SIG-M5 treated with dmso at 0.1 percent for 504 hours (cell line): ENCODE measurements at regions not wholly inside any gene's neighbourhood (a gene's known extent, or its start where the extent isn't known, plus 50 kb on each side); places are given as distances from the start of the nearest gene placed in this dataset.
"Not testable (repeated sequence)": the region's sequence is repeated elsewhere in the genome, so short reads cannot be mapped to it uniquely, and the experiment has no call there.

ENCODE experiments used
- DNase-seq: peaks from one replicate; lab custom pipeline; 2025; ENCODE audit not compliant: unreplicated experiment; lab: John Stamatoyannopoulos, UW

DNA sequence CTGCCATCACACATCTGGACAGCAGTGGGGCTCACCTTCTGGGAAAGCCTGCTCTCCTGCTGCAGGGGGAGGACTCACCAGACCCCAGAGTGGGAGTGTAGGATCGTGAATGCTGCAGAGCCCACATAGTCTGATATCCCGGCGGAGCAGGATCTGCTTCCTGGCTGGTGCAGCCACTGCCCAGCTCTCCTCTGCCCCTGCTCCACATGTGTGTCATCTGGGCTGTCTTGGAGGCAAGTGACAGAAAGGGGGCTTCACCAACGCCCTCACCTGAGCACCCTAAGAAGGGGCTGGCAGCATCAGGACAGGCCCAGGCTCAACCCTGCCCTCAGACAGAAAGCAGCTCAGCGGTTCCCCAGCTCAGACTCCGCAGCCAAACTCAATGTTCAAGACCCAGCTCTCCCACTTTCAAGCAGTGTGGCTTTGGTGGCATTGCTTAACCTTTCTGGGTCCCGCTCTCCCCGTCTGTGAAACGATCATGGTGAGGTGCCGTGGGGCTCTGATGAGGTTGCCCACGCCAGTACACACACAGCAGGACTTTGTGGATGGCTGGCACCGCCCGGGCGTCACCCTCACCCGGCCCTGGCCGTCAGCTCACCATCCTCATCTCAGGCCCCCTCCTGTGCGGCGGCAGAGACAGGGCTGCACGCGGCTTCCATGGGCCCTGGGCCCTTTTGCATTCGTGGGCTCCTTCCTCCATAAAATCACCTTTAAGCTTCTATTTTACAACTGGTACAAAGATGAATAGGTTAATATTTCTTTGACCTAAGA is 91.0 kb upstream of the SFSWAP start:
- DNase-seq: no peak

DNA sequence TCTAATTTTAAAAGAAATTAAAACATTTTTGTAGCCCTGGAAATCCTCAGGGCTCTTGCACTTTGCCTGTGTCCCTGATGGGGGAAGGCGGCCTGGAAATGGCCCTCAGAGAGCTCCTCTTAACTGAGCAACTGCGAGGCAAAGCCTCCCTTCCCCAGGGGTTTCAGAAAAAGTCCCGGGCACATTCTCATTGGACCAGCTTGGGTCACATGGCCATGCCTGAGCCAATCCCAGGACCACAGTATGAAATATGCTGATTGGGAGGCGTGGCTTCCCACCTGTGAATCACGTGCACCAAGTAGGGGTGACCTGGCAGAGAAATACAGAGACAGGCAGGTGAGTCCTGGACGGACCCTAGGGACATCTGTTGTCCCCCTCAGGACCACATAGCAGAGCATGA is 90.4 kb upstream of the SFSWAP start:
- DNase-seq: no peak

DNA sequence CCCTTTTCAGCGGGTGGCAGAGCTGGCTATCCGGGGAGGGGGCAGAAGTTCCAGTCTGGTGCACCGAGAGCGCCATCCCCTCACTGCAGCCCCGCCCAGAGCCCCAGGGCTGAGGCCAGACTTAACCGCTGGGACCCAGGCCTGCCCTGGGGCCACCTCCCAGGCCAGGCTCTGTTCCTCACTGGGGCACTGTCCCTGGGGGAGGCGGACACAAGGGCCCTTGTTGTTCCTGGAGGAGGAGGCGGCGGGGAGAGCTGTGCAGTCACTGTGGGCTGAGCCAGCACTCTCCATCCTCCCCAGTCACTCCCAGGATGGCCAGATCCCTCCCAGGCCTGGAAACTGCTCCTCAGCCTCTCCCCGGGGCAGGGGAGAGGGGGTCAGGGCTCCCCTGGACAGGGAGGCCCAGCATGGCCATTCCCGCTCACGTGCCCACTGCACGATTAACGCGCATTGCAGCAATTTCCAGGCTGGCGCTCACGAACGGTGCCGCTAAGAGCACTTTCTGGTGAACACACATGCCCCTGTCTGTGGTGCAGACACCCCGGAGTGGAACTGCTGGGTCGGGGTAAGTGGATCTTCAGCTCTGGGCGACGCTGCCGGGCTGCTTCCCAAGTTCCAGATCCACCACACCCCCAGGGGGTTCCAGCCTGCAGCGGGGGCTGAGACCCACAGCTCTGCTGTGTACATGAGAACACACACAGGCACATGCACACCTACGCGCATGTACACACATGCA is 89.8 kb upstream of the SFSWAP start:
- no peak for DNase-seq

DNA sequence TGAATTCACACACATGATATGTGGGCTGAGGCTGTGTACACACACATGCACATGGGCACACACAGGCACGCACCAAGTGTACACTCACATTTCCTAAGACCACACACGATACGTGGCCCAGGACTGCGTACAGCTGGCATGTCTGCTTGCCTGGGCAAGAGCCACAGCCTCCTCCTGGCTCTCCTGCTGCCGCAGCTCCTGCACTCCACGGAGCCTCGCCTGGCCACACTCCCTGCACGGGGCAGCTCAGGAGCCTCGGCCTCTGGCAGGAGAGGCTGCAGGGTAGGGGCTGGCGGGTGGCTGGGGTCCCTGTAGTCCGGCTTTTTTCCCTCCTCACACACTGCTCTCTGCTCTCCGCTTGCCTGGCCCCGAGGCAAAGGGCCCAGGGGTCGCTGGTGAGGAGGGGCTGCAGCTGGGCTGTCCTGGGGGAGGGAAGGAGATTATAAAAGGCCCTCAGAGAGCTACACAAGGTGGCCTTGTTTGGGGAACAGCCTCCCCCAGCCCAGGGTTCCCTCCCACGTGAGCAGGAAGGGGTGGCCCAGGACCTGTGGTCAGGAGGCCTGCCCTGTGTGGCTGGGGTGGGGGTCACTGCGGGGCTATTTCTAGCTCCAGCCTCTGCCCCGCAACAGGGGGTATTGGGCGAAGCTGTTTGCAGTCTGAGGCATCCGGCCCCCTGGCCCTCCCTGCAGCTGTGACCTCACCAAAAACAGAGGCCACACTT is 89.0 kb upstream of the SFSWAP start:
- no peak for DNase-seq

DNA sequence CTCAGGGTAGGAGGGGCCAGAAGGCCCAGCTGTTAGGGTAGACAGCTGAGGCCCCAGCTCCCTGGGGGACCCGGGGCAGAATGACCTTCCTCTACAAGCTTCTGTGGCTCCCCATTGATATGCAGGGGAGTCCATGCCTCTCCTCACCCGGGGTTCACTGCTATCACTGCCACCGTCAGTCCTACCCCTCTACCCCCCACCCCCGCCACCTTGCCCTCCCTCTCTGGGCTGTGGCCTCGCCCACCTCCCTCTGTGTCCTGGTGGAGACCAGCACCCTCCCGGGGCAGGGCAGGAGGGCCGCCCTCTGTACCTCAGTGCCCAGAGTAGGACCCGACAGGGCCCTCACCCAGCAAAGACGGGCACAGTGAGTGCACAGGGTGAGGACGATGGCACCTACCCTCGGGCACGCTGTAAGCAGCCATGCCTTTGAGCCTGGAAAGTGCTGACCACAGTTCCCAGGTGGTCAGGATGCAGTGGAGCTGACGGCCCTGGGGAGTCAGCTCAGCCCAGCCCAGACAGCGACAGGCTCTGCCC is 88.4 kb upstream of the SFSWAP start:
- no peak for DNase-seq

DNA sequence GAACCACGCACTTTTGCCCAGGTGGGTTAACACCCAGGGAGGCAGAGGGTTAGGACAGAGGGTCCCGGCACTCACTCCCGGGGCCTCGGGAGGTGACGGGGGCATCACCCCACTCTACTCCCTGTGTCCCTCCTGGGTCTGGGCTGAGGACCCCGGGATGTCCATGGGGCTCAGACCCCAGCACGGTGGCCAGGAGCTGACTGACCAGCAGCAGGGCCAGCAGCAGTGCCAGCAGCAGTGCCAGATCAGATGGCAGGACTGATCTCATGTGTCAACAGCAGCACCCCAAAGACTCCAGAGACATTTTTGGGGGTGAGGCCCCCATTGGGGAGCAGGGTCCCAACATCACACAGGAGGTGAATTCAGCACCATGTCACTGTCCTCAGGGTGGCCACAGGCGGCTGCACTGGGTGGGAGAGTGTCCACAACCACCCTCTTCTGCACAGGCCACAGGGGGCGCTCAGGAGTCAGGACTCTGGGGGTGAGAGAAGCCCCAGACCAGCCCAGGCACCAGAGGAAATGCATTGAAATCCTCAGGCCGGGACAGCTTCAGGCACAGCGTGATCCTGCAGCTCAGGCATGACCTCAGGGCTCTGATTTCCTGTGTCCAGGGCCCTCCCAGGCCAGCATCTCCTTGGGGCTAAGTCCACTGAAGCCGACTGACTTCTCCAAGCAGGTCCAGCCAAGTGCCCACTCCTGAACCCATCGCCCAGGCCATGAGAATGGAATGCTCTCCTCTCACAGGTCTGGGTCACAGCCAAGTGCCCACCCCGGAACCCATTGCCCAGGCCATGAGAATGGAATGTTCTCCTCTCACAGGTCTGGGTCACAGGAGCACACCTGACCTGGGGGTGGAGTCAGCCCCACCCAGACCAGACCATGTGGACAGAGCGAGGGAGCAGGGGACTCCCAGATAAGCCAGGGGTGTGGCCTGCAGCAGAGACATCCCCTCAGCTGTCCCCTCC is 87.2 kb upstream of the SFSWAP start:
- DNase-seq: not testable (repeated sequence)

DNA sequence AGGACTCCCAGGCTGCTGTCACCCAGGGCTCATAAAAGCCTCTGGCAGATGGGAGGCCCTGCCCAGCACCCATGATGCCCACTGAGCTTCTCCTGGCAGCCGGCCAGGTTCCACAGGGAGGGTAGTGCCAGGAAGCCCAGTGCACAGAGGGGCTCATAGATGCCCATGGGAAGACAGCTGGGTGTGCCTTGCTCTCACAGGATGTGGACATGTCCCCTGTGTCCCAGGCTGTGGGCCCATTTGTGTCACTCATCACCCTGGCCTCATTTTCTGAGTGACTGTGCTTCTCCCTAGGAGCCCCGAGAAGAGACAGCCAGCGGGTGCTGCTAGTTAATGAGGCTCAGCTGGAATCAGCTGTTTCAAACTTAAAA is 86.5 kb upstream of the SFSWAP start:
- DNase-seq: not testable (repeated sequence)

DNA sequence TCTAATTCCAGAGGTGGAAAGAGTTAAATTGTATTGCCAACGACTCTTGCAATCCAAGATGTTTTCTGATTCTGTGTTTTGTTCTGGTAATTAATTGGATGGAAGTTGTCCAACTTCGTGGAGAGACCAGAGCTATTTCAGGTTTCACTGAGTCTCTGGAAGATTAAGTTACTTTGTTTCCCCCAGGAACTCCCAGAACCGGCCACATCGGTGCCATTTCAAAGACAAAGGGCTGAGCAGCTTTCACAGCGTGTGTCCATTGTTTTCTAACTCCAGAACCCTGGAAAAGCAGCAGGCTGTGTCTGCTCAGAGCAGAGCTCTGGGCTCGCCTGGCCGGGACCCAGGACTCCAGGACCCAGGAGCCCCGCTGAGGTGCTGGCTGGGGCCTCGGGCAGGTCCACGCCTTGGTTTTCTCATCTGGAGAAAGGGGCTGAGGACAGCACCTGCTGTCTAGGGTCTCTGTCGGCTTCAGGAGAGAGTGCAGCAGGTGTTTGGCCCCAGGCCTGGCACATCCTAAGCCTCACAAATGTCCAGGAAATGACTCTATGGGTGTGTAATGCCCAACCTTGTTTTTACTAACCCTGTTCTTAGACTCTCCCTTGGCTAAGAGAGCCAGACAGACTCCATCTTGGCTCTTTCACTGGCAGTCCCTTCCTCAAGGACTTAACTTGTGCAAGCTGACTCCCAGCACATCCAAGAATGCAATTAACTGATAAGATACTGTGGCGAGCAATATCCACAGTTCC is 86.0 kb upstream of the SFSWAP start:
- DNase-seq: not testable (repeated sequence)

DNA sequence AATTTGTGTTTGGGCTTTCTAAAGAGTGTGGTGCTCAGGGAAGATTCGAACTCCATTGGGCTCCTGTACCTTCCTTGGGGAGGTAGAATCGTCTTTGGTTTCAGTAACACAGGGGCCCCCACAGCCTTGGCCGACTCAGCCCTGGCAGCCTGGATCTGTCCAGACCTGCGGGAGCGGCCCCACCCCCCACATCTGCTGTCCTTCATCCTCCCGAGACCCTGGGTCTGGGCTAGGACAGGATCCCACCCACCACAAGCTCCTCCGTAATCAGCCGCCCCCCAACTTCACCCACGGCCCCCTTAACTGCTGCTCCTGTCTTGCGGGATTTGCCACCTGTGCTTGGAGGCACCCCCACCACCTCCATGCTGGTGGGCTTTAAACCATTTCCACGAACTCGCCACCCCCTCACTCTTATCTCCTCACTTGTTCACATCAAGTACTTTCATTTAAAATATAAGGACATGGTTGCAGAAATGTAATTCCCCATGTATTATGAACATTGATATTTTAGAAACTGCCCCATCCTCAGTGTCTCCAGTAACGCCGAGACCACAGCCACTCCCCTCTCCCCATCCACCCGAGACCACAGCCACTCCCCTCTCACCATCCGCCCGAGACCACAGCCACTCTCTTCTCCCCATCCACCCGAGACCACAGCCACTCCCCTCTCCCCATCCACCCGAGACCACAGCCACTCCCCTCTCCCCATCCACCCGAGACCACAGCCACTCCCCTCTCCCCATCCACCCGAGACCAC is 84.7 kb upstream of the SFSWAP start:
- DNase-seq: not testable (repeated sequence)

DNA sequence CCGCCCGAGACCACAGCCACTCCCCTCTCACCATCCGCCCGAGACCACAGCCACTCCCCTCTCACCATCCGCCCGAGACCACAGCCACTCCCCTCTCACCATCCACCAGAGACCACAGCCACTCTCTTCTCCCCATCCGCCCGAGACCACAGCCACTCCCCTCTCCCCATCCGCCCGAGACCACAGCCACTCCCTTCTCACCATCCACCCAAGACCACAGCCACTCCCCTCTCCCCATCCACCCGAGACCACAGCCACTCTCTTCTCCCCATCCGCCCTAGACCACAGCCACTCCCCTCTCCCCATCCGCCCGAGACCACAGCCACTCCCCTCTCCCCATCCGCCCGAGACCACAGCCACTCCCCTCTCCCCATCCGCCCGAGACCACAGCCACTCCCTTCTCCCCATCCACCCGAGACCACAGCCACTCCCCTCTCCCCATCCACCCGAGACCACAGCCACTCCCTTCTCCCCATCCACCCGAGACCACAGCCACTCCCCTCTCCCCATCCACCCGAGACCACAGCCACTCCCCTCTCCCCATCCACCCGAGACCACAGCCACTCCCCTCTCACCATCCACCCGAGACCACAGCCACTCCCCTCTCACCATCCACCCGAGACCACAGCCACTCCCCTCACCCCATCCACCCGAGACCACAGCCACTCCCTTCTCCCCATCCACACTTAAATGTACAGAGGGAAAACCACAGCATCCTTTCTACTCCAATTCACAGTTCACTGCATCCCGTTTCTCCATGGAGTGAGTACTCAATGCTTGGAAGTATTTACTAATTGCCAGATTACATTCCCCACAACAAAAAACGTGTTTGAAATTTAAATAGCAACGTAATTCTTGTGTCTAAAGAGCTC is 83.5 kb upstream of the SFSWAP start:
- DNase-seq: not testable (repeated sequence)

DNA sequence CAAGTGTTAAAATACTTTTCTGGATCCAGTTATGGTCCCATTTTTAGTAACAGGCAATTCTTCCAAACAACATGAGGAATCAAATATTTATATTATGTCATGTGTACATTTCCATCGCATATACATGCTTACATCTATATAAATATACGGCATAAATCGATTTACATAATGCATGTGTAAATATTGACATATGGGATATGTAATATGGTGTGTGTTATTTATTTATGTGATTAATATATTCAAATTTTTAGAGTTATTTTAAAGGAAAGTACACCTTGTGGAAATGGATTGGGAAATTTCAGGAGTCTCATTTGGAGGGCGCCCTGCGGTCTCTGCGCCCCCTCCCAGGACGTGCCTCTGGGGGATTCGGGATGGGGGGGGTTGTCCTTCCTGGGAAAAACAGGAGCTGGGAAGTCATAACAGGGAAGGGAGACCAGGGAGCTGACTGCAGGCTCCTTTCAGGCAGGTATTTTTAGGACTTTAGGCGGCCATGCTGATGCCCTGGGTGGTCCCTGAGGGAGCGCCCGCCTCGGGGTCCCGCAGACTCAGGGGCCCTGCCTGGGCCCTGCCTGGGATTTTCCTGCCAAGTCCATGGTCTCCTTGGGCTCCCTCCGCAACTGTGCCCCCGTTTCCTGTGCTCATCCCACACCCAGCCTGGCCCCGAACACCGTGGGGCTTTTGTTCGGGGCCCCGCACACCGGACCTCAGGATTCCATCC is 82.7 kb upstream of the SFSWAP start:
- DNase-seq: no peak

DNA sequence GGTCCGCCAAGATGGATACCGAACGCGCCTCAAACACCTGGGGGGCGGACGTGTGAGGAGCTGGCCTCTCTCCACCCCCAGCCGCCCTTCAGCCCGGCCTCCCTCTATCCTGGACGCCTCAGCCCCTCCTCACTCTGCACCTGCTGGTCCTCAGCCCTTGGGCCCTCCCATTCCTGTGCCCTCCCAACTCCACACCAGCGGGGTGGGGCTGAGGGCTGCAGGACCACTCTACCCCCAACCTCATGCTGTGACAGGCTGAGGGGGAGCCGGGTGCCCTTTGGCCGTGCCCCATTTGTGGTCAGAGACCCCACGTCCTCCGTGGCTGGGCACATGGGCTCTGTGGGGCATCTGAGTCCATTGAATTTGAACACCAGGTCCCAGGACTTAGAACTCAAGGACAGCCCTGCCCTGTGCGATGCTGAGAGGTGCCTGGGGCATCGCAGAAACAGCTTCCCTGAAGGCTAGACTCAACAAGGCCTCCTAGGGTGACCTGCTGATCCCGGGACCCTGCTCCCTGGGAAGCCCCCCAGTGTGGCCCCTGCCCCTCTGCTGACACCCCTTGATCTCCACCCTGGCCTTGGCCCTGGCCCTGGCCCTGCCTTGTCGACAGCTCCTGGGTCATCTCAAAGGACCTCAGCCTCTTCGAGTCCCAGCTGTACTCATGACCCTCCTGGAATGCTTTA is 82.0 kb upstream of the SFSWAP start:
- DNase-seq: no peak

DNA sequence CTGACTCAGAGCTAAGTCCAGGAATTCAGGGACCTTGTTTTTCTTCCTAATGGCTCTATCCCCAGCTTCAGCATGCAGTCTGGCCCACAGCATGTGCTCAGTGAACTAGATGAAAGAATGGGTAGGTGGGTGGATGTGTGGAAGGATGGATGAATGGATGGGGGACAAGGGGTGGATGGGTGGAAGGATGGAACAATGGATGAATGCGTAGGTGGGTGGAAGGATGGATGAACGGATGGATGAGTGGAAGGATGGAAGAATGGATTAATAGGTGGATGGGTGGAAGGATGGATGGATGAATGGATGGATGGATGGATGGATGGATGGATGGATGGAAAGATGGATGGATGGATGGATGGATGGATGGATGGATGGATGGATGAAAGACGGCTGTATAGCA is 79.7 kb upstream of the SFSWAP start:
- no peak for DNase-seq

DNA sequence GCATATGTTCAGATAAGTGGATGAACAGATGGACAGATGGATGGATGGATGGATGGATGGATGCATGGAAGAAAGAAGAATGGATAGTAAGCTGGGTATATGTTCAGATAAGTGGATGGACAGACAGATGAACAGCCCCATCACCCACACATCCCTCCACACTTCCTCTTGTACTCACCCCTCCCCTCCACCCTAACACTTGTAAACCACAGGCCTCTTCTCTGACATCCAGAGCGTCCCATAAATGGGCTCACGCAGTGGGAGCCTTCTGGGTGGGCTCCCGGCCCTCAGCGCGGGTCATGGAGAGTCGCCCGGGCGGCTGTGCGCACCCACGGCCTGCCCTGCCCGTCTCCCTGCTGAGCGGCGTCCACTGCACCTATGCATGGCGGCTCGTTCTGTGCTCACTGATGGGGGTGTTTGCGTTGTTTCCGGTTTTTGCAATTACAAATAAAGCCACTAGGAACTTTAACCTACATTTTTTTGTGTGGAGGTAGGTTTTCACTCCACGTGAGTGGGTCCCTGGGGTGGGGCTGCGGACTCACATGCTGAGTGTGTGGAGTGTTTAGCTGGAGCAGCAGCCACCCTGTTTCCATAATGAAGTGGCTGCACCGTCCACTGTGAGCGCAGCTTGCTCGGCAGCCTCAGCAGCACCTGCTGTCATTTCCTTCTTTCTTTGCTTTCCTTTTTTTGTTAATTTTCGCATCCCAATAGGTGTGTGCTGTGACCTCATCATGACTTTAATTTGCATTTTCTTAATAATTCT is 78.8 kb upstream of the SFSWAP start:
- not testable (repeated sequence) for DNase-seq

DNA sequence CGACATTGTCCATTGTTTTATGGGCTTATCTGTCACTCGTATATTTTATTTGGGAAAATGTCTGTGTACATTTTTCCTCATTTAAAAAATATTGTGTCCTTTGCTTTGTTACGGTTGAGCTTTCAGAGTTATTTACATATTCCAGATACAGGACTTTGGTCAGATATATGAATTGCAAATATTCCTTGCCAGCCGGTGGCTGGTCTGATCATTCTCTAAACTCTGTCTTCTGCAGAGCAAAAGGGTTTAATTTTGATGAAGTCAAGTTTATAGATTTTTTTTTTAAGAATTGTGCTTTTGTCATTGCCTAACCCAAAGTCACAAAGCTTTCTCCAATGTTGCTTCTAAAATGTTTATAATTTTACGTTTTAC is 78.3 kb upstream of the SFSWAP start:
- DNase-seq: not testable (repeated sequence)

DNA sequence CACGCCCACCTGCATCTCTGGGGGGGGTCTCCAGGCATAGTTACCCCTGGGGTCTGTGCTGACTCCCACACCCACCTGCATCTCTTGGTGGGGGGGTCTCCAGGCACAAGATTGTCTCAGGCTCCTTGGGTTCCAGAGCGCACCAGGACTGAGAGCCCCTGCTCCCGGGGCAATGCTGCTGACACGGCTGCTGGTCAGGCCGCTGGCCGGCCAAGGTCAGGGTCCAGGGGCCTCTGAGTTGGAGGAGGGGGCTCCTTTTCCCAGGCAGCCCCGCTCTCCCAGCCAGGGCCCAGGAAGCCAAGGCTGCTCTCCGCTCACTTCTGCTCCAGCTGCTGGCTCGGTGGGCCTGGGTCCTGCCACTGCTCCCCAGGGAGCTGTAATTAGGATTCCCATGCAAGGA is 77.3 kb upstream of the SFSWAP start:
- not testable (repeated sequence) for DNase-seq
